Immature natural killer cell (primary cell): ENCODE measurements at regions not wholly inside any gene's neighbourhood (a gene's known extent, or its start where the extent isn't known, plus 50 kb on each side); places are given as distances from the start of the nearest gene placed in this dataset.
A peak's percentile ranks its signal among the peaks of the same experiment; 100 is the strongest.

Source experiments
- DNase-seq, 3 donors: peaks; one replicate each; pipeline ENCODE4 v3.0.0; 2022; ENCODE audit warnings: mixed read lengths in 1 of 3
- H3K27ac Mint-ChIP-seq, 6 donors: one replicate each; pipeline ENCODE4 v1.8.0; 2020; ENCODE audit warnings: mixed read lengths in 6 of 6, mild to moderate bottlenecking in 5 of 6, inconsistent platforms in 4 of 6, moderate library complexity in 3 of 6
- H3K27me3 Mint-ChIP-seq, 3 donors: one replicate each; pipeline ENCODE4 v1.8.0; 2020 to 2021; ENCODE audit warnings: low read depth in 3 of 3, mild to moderate bottlenecking in 3 of 3, mixed read lengths in 3 of 3, moderate library complexity in 3 of 3, inconsistent platforms in 1 of 3
- H3K36me3 Mint-ChIP-seq, 3 donors: one replicate each; pipeline ENCODE4 v1.8.0; 2020; ENCODE audit warnings: mixed read lengths in 3 of 3, inconsistent platforms in 2 of 3, mild to moderate bottlenecking in 2 of 3
- H3K4me1 Mint-ChIP-seq, 2 donors: one replicate each; pipeline ENCODE4 v1.8.0; 2020; ENCODE audit warnings: inconsistent platforms in 2 of 2, mild to moderate bottlenecking in 2 of 2, mixed read lengths in 2 of 2, moderate library complexity in 1 of 2
- H3K4me3 Mint-ChIP-seq, 5 donors: one replicate each; pipeline ENCODE4 v1.8.0; 2020; ENCODE audit warnings: mild to moderate bottlenecking in 5 of 5, mixed read lengths in 5 of 5, inconsistent platforms in 3 of 5, moderate library complexity in 3 of 5
- H3K9me3 Mint-ChIP-seq, 6 donors: one replicate each; pipeline ENCODE4 v1.8.0; 2020; ENCODE audit warnings: mild to moderate bottlenecking in 6 of 6, mixed read lengths in 6 of 6, inconsistent platforms in 4 of 6, moderate library complexity in 3 of 6

DNA sequence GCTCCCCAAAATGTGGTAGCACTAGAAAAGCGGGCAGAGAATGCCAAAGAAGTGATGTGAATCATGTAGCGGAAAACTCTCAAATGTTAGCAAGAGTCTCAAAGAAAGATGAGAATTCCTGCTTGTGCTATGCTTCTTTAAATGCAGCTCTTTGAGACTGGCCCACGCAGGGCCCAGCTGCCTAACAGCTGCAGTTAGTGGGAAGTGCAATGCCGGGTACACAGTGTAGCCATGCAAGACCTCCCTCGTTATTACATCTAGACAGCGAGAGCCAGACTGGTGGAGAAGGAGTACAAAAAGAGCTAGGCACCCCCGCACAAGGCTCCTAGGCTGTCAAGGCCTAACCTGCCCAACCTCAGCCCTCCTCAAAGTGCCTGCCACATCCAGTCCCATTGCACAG is 201.7 kb upstream of the PRDM1 start:
- no peak for DNase-seq
- peaks cover 7 to 19% of the 10 kb centered on the region in 2 donors for H3K4me1 Mint-ChIP-seq

DNA sequence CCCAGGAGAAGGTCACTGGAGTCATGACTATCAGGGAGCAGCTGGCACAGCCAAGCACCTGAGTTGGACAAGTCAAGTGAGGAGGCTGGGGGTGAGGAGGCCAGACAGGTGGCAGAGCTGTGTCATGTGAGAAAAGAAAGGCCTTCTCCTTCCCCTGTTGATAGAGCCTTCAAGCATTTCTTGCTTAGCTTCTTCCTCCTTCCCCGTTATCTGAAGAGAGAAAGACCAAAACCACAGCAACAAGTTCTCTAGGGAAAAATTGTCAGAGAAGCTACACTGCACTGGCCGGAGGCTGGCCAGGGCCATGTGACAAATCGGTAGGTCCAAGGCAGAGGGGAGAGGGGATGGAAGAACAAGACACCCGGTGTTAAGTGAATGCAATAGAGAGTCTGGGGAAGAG is 202.1 kb upstream of the PRDM1 start:
- H3K27ac Mint-ChIP-seq = peak overlapping the region in 1 of 6 donors; percentile 69
- H3K27me3 Mint-ChIP-seq = peaks cover 9 to 14% (median 11%) of the 10 kb centered on the region in 3 donors
- peaks cover 0 to 2% (median 0%) of the 10 kb centered on the region in 6 donors for H3K9me3 Mint-ChIP-seq
- no peak for DNase-seq
- H3K4me1 Mint-ChIP-seq = peaks cover 7 to 19% of the 10 kb centered on the region in 2 donors
- H3K36me3 Mint-ChIP-seq = no peaks in the 10 kb centered on the region
- H3K4me3 Mint-ChIP-seq = no peak overlapping the region

More for the DNA sequence above, 201.7 kb upstream of the PRDM1 start:
- peaks cover 0 to 2% (median 0%) of the 10 kb centered on the region in 6 donors for H3K9me3 Mint-ChIP-seq
- H3K27ac Mint-ChIP-seq = no peak overlapping the region
- no peak overlapping the region for H3K4me3 Mint-ChIP-seq
- peaks cover 9 to 14% (median 11%) of the 10 kb centered on the region in 3 donors for H3K27me3 Mint-ChIP-seq
- no peaks in the 10 kb centered on the region for H3K36me3 Mint-ChIP-seq

DNA sequence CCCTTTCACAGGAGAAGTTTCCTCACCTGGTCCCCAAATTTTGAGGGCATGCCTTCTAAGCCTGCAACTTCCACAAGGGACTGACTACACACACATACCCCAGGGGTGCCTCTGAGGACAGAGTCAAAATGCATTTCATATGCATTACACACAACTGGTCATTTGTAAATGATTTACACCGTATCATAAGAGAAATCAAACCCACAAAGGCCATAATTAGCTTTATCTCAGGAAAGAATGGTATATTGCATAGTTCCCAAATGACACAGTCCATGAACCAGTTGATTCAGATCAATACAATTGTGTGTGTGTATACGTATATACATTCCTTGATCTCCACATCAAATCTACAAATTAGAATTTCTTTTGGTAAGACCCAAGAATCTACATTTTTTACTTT is 203.3 kb upstream of the PRDM1 start:
- peaks cover 7 to 18% of the 10 kb centered on the region in 2 donors for H3K4me1 Mint-ChIP-seq
- peaks cover 9 to 15% (median 14%) of the 10 kb centered on the region in 3 donors for H3K27me3 Mint-ChIP-seq
- H3K4me3 Mint-ChIP-seq = no peak overlapping the region
- H3K9me3 Mint-ChIP-seq = peaks cover 0 to 2% (median 0%) of the 10 kb centered on the region in 6 donors
- H3K36me3 Mint-ChIP-seq = no peaks in the 10 kb centered on the region
- no peak for DNase-seq
- H3K27ac Mint-ChIP-seq = no peak overlapping the region

DNA sequence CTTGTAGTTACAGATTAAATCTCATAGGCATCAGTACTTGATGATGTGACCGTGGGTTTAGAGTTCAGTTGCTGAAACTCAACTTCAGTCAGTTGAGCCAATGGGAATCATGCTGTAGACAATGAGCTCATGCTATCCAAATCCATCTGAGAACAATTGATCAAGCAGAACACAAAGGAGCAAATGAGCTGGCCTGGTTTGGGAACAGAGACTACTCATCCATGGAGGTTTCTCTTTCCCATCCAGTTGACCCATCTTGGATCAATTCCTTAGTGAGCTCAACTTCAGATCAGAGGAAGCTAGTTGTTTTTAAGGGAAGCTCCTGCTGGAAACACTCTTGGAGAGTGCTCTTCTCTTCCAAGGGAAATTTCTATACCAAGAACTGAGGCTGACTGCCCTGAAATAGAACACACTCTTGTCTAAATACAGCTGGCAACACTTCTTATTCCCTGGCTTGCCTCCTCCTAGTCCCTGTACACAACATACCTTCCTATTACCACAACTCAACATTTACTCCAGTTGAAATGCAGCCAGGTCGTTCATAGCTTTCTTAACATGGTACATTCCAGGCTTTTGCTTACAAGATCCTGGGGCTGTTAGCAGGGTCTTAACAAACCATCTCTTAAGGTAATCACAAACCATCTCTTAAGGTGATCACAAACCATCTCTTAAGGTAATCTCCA is 203.9 kb upstream of the PRDM1 start:
- H3K36me3 Mint-ChIP-seq = no peaks in the 10 kb centered on the region
- peaks cover 7 to 13% of the 10 kb centered on the region in 2 donors for H3K4me1 Mint-ChIP-seq
- H3K27ac Mint-ChIP-seq = no peak overlapping the region
- no peak overlapping the region for H3K4me3 Mint-ChIP-seq
- no peak for DNase-seq
- peaks cover 9 to 15% (median 14%) of the 10 kb centered on the region in 3 donors for H3K27me3 Mint-ChIP-seq
- peaks cover 0 to 2% (median 0%) of the 10 kb centered on the region in 6 donors for H3K9me3 Mint-ChIP-seq

- Mint-ChIP-seq H3K27ac (no peak overlapping the region), H3K4me1 (peaks cover 7 to 10% of the 10 kb centered on the region in 2 donors), H3K9me3 (peaks cover 0 to 2% (median 0%) of the 10 kb centered on the region in 6 donors), H3K27me3 (peaks cover 9 to 17% (median 15%) of the 10 kb centered on the region in 3 donors), H3K36me3 (no peaks in the 10 kb centered on the region), H3K4me3 (no peak overlapping the region)
- no peak for DNase-seq
Measured at GRCh38 chr6:105881608-105882007, 204.5 kb upstream of the PRDM1 start.

DNA sequence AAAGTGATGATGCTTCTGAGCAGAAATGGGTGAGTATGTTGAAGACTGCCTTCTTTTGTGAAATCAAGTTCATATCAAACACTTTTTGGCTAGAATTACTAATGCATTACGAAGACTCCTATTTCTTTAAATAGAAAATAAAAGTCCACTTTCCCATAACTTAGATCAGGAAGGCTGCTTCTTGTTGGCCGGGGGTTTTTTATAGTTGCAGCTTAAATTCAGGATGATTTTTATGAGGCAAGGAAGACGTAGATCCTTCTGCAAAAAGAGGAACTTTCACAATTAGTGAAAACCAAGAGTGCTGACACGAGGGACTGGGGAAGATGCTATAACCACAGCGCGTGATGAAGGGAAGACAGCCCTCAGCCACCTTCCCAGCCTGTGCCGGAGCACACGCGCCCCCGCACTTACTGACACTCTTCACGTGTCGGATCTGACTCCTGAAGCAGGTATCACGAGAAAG is 206.1 kb upstream of the PRDM1 start:
- Mint-ChIP-seq H3K4me1 (peaks cover 7 to 10% of the 10 kb centered on the region in 2 donors), H3K9me3 (peaks cover 0 to 2% (median 0%) of the 10 kb centered on the region in 6 donors), H3K27me3 (peaks cover 9 to 17% (median 16%) of the 10 kb centered on the region in 3 donors), H3K27ac (peak overlapping the region in 1 of 6 donors; percentile 61), H3K36me3 (no peaks in the 10 kb centered on the region), H3K4me3 (peak overlapping the region in 3 of 5 donors; percentile 16 to 58 (median 50))
- DNase-seq = no peak

GRCh38 chr6:105879146-105879545 is 207.0 kb upstream of the PRDM1 start:
- DNase-seq = no peak
- peaks cover 0 to 2% (median 0%) of the 10 kb centered on the region in 6 donors for H3K9me3 Mint-ChIP-seq
- peaks cover 9 to 19% (median 17%) of the 10 kb centered on the region in 3 donors for H3K27me3 Mint-ChIP-seq
- H3K4me3 Mint-ChIP-seq = no peak overlapping the region
- H3K36me3 Mint-ChIP-seq = no peaks in the 10 kb centered on the region
- peaks cover 7 to 10% of the 10 kb centered on the region in 2 donors for H3K4me1 Mint-ChIP-seq
- H3K27ac Mint-ChIP-seq = no peak overlapping the region

DNA sequence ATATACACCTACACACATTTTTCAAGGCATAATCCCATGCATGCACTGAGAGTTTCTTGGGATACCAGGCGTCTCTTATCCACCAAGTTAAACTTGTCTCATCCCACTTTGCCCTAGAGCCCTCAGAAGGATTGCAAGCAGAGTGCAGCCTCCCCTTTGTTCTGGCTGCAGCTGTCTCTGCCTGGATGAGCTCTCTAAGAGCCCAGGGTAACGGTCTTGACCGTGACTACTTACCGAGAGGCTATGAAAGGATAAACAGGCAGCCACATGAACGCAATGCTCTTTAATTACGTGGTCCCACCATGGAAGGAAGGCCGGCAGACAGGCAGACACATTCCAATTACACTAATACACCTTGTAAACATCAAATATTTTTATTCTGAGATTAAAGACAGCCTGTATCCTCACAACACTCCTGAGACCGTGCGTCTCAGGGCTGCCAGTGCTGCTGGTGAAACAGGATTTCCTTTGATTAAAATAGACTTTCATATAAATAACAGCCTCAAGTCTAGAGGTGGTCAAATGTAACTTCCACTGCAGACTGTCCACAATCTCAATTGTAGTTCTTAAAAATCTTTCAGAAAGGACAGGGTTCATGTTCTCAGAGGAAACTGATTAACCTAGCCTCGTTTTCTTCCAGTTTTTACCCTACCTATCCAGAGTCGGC is 210.0 kb upstream of the PRDM1 start:
- no peak for DNase-seq
- H3K4me3 Mint-ChIP-seq = no peak overlapping the region
- no peaks in the 10 kb centered on the region for H3K36me3 Mint-ChIP-seq
- no peak overlapping the region for H3K27ac Mint-ChIP-seq
- H3K27me3 Mint-ChIP-seq = peaks cover 2 to 11% (median 10%) of the 10 kb centered on the region in 3 donors
- H3K4me1 Mint-ChIP-seq = peaks cover 7 to 10% of the 10 kb centered on the region in 2 donors
- H3K9me3 Mint-ChIP-seq = no peaks in the 10 kb centered on the region

DNA sequence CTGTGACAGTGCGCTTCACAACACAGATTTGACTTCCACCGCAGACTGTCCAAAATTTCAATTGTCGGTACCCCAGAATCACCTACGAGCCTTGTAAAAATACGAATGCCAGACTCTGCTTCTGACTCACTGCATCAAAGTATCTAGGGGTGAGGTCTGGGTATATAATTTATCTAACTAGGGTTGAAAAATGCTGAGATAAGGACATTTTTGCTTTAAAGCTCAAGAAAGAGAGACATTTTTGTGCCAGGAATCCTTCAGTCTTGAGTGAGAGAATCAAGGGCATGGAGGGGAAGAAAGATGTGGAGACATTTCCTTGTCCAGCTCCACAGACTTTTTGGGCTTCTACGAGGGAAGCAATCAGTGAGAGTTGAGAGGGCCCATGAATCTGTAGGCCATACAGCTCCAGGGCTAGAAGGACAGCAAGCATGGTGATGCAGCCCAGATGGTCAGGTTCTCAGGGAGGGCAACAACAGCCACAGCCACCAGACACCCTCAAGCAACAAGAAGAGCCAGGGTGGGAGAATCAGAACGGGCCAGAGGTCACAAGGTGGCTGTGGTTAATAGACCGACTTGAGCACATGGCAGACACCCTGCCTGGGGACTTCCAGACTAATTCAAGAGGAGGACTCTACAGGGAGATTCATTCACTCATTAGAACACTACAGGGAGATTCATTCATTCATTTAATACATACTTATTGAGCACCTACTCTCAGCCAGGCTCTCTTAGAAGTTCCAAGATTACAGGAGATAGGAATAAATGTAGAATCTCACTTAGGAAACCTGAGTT is 211.1 kb upstream of the PRDM1 start:
- Mint-ChIP-seq H3K9me3 (no peaks in the 10 kb centered on the region), H3K27ac (no peak overlapping the region), H3K27me3 (peaks cover 5 to 8% (median 6%) of the 10 kb centered on the region in 3 donors), H3K4me3 (no peak overlapping the region), H3K36me3 (no peaks in the 10 kb centered on the region), H3K4me1 (peaks cover 2 to 4% of the 10 kb centered on the region in 2 donors)
- DNase-seq = no peak

- no peak overlapping the region for H3K27ac Mint-ChIP-seq
- no peak for DNase-seq
- no peak overlapping the region for H3K4me3 Mint-ChIP-seq
- peaks cover 5 to 8% (median 6%) of the 10 kb centered on the region in 3 donors for H3K27me3 Mint-ChIP-seq
- no peaks in the 10 kb centered on the region for H3K36me3 Mint-ChIP-seq
- no peaks in the 10 kb centered on the region for H3K9me3 Mint-ChIP-seq
- no peaks in the 10 kb centered on the region for H3K4me1 Mint-ChIP-seq
Measured at GRCh38 chr6:105873799-105874198, 212.3 kb upstream of the PRDM1 start.

DNA sequence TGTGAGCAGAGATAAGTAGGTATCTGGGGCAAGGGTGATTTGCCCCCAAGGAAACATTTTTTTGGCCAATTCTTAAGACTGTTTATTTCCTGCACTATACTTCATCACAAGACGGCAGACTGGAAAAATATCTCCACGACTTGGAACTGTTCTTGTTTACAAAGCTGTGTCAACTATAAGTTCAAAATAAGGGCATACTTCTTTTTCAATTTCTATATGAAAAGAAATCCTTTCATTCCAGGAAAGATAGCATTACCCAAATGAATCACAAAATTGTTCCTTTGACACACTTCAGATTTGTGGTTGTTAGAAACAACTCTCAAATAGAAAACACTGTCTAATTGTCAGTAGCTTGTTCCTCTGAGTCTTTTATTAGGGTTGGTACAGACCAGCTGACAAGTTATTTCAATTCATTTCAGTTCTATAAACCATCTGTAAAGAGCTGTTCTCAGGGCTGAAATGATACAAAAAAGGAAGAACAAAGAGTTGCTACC is 212.9 kb upstream of the PRDM1 start:
- no peak for DNase-seq
- Mint-ChIP-seq H3K36me3 (no peaks in the 10 kb centered on the region), H3K4me3 (no peak overlapping the region)

GRCh38 chr6:105872249-105872648 is 213.9 kb upstream of the PRDM1 start:
- no peak overlapping the region for H3K27ac Mint-ChIP-seq
- no peak for DNase-seq

More for the DNA sequence above, 212.9 kb upstream of the PRDM1 start:
- no peaks in the 10 kb centered on the region for H3K9me3 Mint-ChIP-seq
- H3K27me3 Mint-ChIP-seq = peaks cover 2 to 8% (median 5%) of the 10 kb centered on the region in 3 donors
- no peak overlapping the region for H3K27ac Mint-ChIP-seq
- no peaks in the 10 kb centered on the region for H3K4me1 Mint-ChIP-seq

GRCh38 chr6:105871542-105871941 is 214.6 kb upstream of the PRDM1 start:
- H3K27ac Mint-ChIP-seq = no peak overlapping the region
- H3K27me3 Mint-ChIP-seq = peaks cover 4 to 5% (median 5%) of the 10 kb centered on the region in 3 donors
- H3K4me3 Mint-ChIP-seq = no peak overlapping the region
- H3K4me1 Mint-ChIP-seq = no peaks in the 10 kb centered on the region
- no peaks in the 10 kb centered on the region for H3K9me3 Mint-ChIP-seq
- no peaks in the 10 kb centered on the region for H3K36me3 Mint-ChIP-seq
- no peak for DNase-seq

More at GRCh38 chr6:105872249-105872648, 213.9 kb upstream of the PRDM1 start:
- Mint-ChIP-seq H3K36me3 (no peaks in the 10 kb centered on the region), H3K4me3 (no peak overlapping the region), H3K4me1 (no peaks in the 10 kb centered on the region), H3K9me3 (no peaks in the 10 kb centered on the region), H3K27me3 (peaks cover 5 to 8% (median 5%) of the 10 kb centered on the region in 3 donors)
